ENCODE measurements at regions not wholly inside any gene's neighbourhood (a gene's known extent, or its start where the extent isn't known, plus 50 kb on each side); places are given as distances from the start of the nearest gene placed in this dataset.
"Not testable (repeated sequence)": the region's sequence is repeated elsewhere in the genome, so short reads cannot be mapped to it uniquely, and the experiment has no call there.

DNA sequence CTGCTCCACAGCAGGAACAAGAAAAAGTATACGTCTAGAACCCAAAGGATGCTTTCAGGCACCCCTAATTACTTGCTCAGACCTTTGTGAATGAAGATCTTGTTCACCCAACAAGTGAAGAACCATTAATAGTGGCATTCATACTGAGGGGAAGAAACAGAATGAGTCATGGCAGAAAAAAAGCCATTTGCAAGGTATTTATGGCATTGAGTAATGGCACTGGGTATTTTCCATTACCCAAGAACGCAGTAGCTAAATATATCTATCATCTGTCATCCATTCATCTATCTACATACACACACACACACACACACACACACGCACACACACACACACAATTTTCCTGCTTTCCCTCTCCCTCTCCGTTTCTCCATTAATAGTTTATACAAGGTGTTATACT lies 56.4 kb upstream of the XIRP2 start:
- DNase-seq (no peak), ATAC-seq (no peak)
- Mint-ChIP-seq H3K27me3 (ENCODE audit: low read depth) (no peaks in the 10 kb centered on the region), H3K4me1 (ENCODE audit: low read depth) (no peaks in the 10 kb centered on the region), H3K9me3 (no peaks in the 10 kb centered on the region), H3K36me3 (ENCODE audit: insufficient read depth) (no peaks in the 10 kb centered on the region), H3K4me3 (no peak overlapping the region)

- DNase-seq (no peak), ATAC-seq (no peak)
- Mint-ChIP-seq H3K27me3 (ENCODE audit: low read depth) (no peaks in the 10 kb centered on the region), H3K4me3 (no peak overlapping the region), H3K36me3 (ENCODE audit: insufficient read depth) (no peaks in the 10 kb centered on the region), H3K9me3 (peaks cover under 1% of the 10 kb centered on the region), H3K4me1 (ENCODE audit: low read depth) (no peaks in the 10 kb centered on the region)
These were observed 62.4 kb upstream of the XIRP2 start for GRCh38 chr2:166825914-166826313.

DNA sequence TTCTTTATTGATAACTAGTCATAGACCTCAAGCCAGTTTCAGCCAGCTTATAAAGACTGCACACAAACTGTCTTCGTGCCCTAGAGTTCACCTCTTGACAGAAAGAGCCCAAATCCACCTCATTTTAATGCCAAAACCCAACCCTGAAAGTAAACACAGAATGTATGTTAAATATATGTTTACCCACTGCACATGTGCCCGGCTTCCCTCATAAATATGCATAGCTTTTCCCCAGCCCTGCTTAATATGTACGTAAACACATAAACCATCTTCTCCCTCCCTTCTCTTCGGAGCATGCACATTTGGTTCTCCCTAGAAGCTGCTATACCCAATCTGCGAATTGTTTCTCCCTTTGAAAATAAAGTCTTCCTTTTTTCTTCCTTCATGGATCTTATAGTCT lies 73.9 kb upstream of the XIRP2 start:
- no peaks in the 10 kb centered on the region for H3K27me3 Mint-ChIP-seq (ENCODE audit: low read depth)
- no peak overlapping the region for H3K4me3 Mint-ChIP-seq
- no peak for DNase-seq
- no peak for ATAC-seq
- H3K36me3 Mint-ChIP-seq (ENCODE audit: insufficient read depth): no peaks in the 10 kb centered on the region
- peaks cover 12% of the 10 kb centered on the region for H3K9me3 Mint-ChIP-seq
- H3K4me1 Mint-ChIP-seq (ENCODE audit: low read depth): no peaks in the 10 kb centered on the region

DNA sequence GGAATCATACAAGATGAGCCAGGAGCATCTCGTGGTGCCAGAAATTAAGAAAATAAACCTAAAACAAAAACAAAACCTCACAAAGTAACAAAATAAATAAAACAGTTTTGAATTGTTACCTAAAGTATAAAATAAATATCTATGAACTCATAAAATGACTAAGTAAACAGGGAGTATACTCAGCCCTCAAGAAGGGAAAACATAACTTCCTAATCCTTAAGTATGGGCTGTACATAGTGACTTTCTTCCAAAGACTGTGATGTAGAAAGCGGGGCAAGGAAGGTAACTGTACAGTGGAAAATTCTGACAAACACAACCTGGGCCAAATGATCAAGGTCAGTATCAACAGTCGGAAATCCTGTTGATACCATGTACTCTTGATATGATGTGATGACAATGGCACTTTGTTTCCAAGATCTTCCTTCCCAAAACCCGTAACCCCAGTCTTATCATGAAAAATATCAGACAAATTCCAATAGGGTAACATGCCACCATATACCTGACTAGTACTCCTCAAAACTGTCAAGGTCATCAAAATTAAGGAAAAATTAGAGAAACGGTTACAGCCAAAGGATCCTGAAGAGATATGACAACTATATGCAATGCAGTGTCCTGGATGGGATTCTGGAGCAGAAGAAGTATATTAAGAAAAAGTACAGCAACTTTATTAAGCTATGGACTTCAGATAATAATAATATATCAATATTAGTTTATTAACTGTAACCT lies 76.0 kb upstream of the XIRP2 start:
- Mint-ChIP-seq H3K4me3 (no peak overlapping the region), H3K9me3 (peaks cover 15% of the 10 kb centered on the region), H3K4me1 (ENCODE audit: low read depth) (no peaks in the 10 kb centered on the region), H3K27me3 (ENCODE audit: low read depth) (no peaks in the 10 kb centered on the region), H3K36me3 (ENCODE audit: insufficient read depth) (no peaks in the 10 kb centered on the region)
- no peak for DNase-seq
- ATAC-seq: no peak

- ATAC-seq: no peak
- no peaks in the 10 kb centered on the region for H3K36me3 Mint-ChIP-seq (ENCODE audit: insufficient read depth)
These were observed 82.5 kb upstream of the XIRP2 start for GRCh38 chr2:166805753-166806152.

GRCh38 chr2:166803373-166804000 lies 84.8 kb upstream of the XIRP2 start:
- Mint-ChIP-seq H3K27me3 (ENCODE audit: low read depth) (no peaks in the 10 kb centered on the region), H3K4me3 (no peak overlapping the region), H3K36me3 (ENCODE audit: insufficient read depth) (no peaks in the 10 kb centered on the region), H3K4me1 (ENCODE audit: low read depth) (peaks cover 15% of the 10 kb centered on the region), H3K9me3 (peaks cover 4% of the 10 kb centered on the region)
- DNase-seq: no peak
- ATAC-seq: no peak

More at GRCh38 chr2:166805753-166806152, 82.5 kb upstream of the XIRP2 start:
- DNase-seq: no peak
- H3K4me3 Mint-ChIP-seq: no peak overlapping the region
- peaks cover 15% of the 10 kb centered on the region for H3K4me1 Mint-ChIP-seq (ENCODE audit: low read depth)
- H3K9me3 Mint-ChIP-seq: peaks cover 7% of the 10 kb centered on the region
- no peaks in the 10 kb centered on the region for H3K27me3 Mint-ChIP-seq (ENCODE audit: low read depth)

- no peak for ATAC-seq
- H3K4me3 Mint-ChIP-seq: no peak overlapping the region
- no peak for DNase-seq
- H3K4me1 Mint-ChIP-seq (ENCODE audit: low read depth): peaks cover 15% of the 10 kb centered on the region
- no peaks in the 10 kb centered on the region for H3K27me3 Mint-ChIP-seq (ENCODE audit: low read depth)
- peaks cover 2% of the 10 kb centered on the region for H3K9me3 Mint-ChIP-seq
- no peaks in the 10 kb centered on the region for H3K36me3 Mint-ChIP-seq (ENCODE audit: insufficient read depth)
These were observed 85.8 kb upstream of the XIRP2 start for GRCh38 chr2:166802475-166802874.

- H3K27me3 Mint-ChIP-seq (ENCODE audit: low read depth): no peaks in the 10 kb centered on the region
- DNase-seq (no peak), ATAC-seq (no peak)
- no peak overlapping the region for H3K4me3 Mint-ChIP-seq
- H3K4me1 Mint-ChIP-seq (ENCODE audit: low read depth): no peaks in the 10 kb centered on the region
- no peaks in the 10 kb centered on the region for H3K36me3 Mint-ChIP-seq (ENCODE audit: insufficient read depth)
- H3K9me3 Mint-ChIP-seq: peaks cover 4% of the 10 kb centered on the region
These were observed 95.5 kb upstream of the XIRP2 start for GRCh38 chr2:166792808-166793207.

- DNase-seq: no peak
- ATAC-seq: no peak
- Mint-ChIP-seq H3K4me3 (no peak overlapping the region), H3K27me3 (ENCODE audit: low read depth) (no peaks in the 10 kb centered on the region), H3K4me1 (ENCODE audit: low read depth) (no peaks in the 10 kb centered on the region), H3K9me3 (no peaks in the 10 kb centered on the region), H3K36me3 (ENCODE audit: insufficient read depth) (no peaks in the 10 kb centered on the region)
These were observed 101.6 kb upstream of the XIRP2 start for GRCh38 chr2:166786707-166787106.

GRCh38 chr2:166784296-166784946 lies 103.9 kb upstream of the XIRP2 start:
- H3K36me3 Mint-ChIP-seq (ENCODE audit: insufficient read depth): no peaks in the 10 kb centered on the region
- ATAC-seq (no peak), DNase-seq (no peak)
- H3K4me3 Mint-ChIP-seq: no peak overlapping the region
- H3K27me3 Mint-ChIP-seq (ENCODE audit: low read depth): no peaks in the 10 kb centered on the region
- no peaks in the 10 kb centered on the region for H3K4me1 Mint-ChIP-seq (ENCODE audit: low read depth)
- H3K9me3 Mint-ChIP-seq: no peaks in the 10 kb centered on the region

- Mint-ChIP-seq H3K4me3 (no peak overlapping the region), H3K36me3 (ENCODE audit: insufficient read depth) (no peaks in the 10 kb centered on the region), H3K4me1 (ENCODE audit: low read depth) (no peaks in the 10 kb centered on the region), H3K9me3 (no peaks in the 10 kb centered on the region), H3K27me3 (ENCODE audit: low read depth) (no peaks in the 10 kb centered on the region)
- no peak for DNase-seq
- ATAC-seq: no peak
These were observed 113.1 kb upstream of the XIRP2 start for GRCh38 chr2:166775176-166775575.

GRCh38 chr2:166773308-166773949 lies 114.9 kb upstream of the XIRP2 start:
- no peak overlapping the region for H3K4me3 Mint-ChIP-seq
- H3K4me1 Mint-ChIP-seq (ENCODE audit: low read depth): no peaks in the 10 kb centered on the region
- no peaks in the 10 kb centered on the region for H3K27me3 Mint-ChIP-seq (ENCODE audit: low read depth)
- DNase-seq (no peak), ATAC-seq (no peak)
- H3K9me3 Mint-ChIP-seq: peaks cover 3% of the 10 kb centered on the region
- no peaks in the 10 kb centered on the region for H3K36me3 Mint-ChIP-seq (ENCODE audit: insufficient read depth)

- peaks cover 9% of the 10 kb centered on the region for H3K9me3 Mint-ChIP-seq
- H3K27me3 Mint-ChIP-seq (ENCODE audit: low read depth): no peaks in the 10 kb centered on the region
- H3K36me3 Mint-ChIP-seq (ENCODE audit: insufficient read depth): no peaks in the 10 kb centered on the region
- no peak overlapping the region for H3K4me3 Mint-ChIP-seq
- DNase-seq (no peak), ATAC-seq (no peak)
- no peaks in the 10 kb centered on the region for H3K4me1 Mint-ChIP-seq (ENCODE audit: low read depth)
These were observed 119.7 kb upstream of the XIRP2 start for GRCh38 chr2:166768393-166769123.

- not testable (repeated sequence) for ATAC-seq; H3K9me3 Mint-ChIP-seq; H3K36me3 Mint-ChIP-seq (ENCODE audit: insufficient read depth); DNase-seq; H3K4me1 Mint-ChIP-seq (ENCODE audit: low read depth); H3K4me3 Mint-ChIP-seq; H3K27me3 Mint-ChIP-seq (ENCODE audit: low read depth)
These were observed 121.4 kb upstream of the XIRP2 start for GRCh38 chr2:166766769-166767322.

Measured in activated T-cell treated with anti-CD3 and anti-CD28 coated beads, Interleukin-2, amount 50 U/mL, for 4 hours (primary cell).